ENCODE measurements at regions not wholly inside any gene's neighbourhood (a gene's known extent, or its start where the extent isn't known, plus 50 kb on each side); places are given as distances from the start of the nearest gene placed in this dataset.
"Not testable (repeated sequence)": the region's sequence is repeated elsewhere in the genome, so short reads cannot be mapped to it uniquely, and the experiment has no call there.

- no peak for DNase-seq (ENCODE audit: low read depth)
Observed at GRCh38 chr10:9097991-9098306, 1043.5 kb downstream of the GATA3 start.

GRCh38 chr10:9102026-9102425 is 1047.5 kb downstream of the GATA3 start:
- peak; percentile 22 for DNase-seq (ENCODE audit: low read depth)

- peak; percentile 10 for DNase-seq (ENCODE audit: low read depth)
Observed at GRCh38 chr10:9103301-9103700, 1048.8 kb downstream of the GATA3 start.

- no peak for DNase-seq (ENCODE audit: low read depth)
Observed at GRCh38 chr10:9111976-9112375, 1057.5 kb downstream of the GATA3 start.

- no peak for DNase-seq (ENCODE audit: low read depth)
Observed at GRCh38 chr10:9126728-9127127, 1072.2 kb downstream of the GATA3 start.

- DNase-seq (ENCODE audit: low read depth) = no peak
Observed at GRCh38 chr10:9137368-9137767, 1082.9 kb downstream of the GATA3 start.

- not testable (repeated sequence) for DNase-seq (ENCODE audit: low read depth)
Observed at GRCh38 chr10:9138829-9139228, 1084.3 kb downstream of the GATA3 start.

- DNase-seq (ENCODE audit: low read depth) = peak; percentile 9
Observed at GRCh38 chr10:9140373-9140772, 1085.9 kb downstream of the GATA3 start.

- no peak for DNase-seq (ENCODE audit: low read depth)
Observed at GRCh38 chr10:9147475-9147874, 1093.0 kb downstream of the GATA3 start.

GRCh38 chr10:9149134-9149533 is 1094.6 kb downstream of the GATA3 start:
- no peak for DNase-seq (ENCODE audit: low read depth)

GRCh38 chr10:9153057-9153456 is 1098.6 kb downstream of the GATA3 start:
- not testable (repeated sequence) for DNase-seq (ENCODE audit: low read depth)

- no peak for DNase-seq (ENCODE audit: low read depth)
Observed at GRCh38 chr10:9157656-9158055, 1103.2 kb downstream of the GATA3 start.

- peak; percentile 39 for DNase-seq (ENCODE audit: low read depth)
Observed at GRCh38 chr10:9158675-9159074, 1104.2 kb downstream of the GATA3 start.

- DNase-seq (ENCODE audit: low read depth) = no peak
Observed at GRCh38 chr10:9160275-9160674, 1105.8 kb downstream of the GATA3 start.

- DNase-seq (ENCODE audit: low read depth) = no peak
Observed at GRCh38 chr10:9163699-9164098, 1109.2 kb downstream of the GATA3 start.

- DNase-seq (ENCODE audit: low read depth) = no peak
Observed at GRCh38 chr10:9166770-9167169, 1112.3 kb downstream of the GATA3 start.

- no peak for DNase-seq (ENCODE audit: low read depth)
Observed at GRCh38 chr10:9172276-9172675, 1117.8 kb downstream of the GATA3 start.

- DNase-seq (ENCODE audit: low read depth) = no peak
Observed at GRCh38 chr10:9175200-9175599, 1120.7 kb downstream of the GATA3 start.

GRCh38 chr10:9183197-9183880 is 1128.9 kb downstream of the GATA3 start:
- peak; percentile 31 for DNase-seq (ENCODE audit: low read depth)

GRCh38 chr10:9188022-9188810 is 1133.7 kb downstream of the GATA3 start:
- DNase-seq (ENCODE audit: low read depth) = no peak

GRCh38 chr10:9189448-9189847 is 1135.0 kb downstream of the GATA3 start:
- DNase-seq (ENCODE audit: low read depth) = no peak

GRCh38 chr10:9193120-9193519 is 1138.6 kb downstream of the GATA3 start:
- no peak for DNase-seq (ENCODE audit: low read depth)

GRCh38 chr10:9195385-9195784 is 1140.9 kb downstream of the GATA3 start:
- DNase-seq (ENCODE audit: low read depth) = no peak

GRCh38 chr10:9198611-9199010 is 1144.1 kb downstream of the GATA3 start:
- peak; percentile 38 for DNase-seq (ENCODE audit: low read depth)

Data from Daoy (cell line).